Endothelial cell of umbilical vein (primary cell): ENCODE measurements at regions not wholly inside any gene's neighbourhood (a gene's known extent, or its start where the extent isn't known, plus 50 kb on each side); places are given as distances from the start of the nearest gene placed in this dataset.

Experiments
- BruUV-seq: library from RNA; stranded (reverse); fragments of 400-500 nt; replicated peaks from 2 replicates; lab custom pipeline; 2021; lab: Mats Ljungman, UMichigan
- CTCF ChIA-PET: fragments of 300-600, 350-600 bp; sonication (Branson Sonifier 250); formaldehyde crosslinking; loops from one replicate; lab custom pipeline; 2021; ENCODE audit warnings: antibody characterized with exemption, inconsistent platforms; lab: Charles Lee
- POLR2A ChIA-PET: fragments of 300-600, 350-600 bp; sonication (Branson Sonifier 250); formaldehyde crosslinking; loops from one replicate; lab custom pipeline; 2021; ENCODE audit warnings: antibody characterized with exemption, inconsistent platforms; lab: Charles Lee
- DNase-seq: peaks from one replicate; pipeline ENCODE4 v3.0.0-alpha.2; 2011; ENCODE audit warnings: low read depth, low spot score
- FAIRE-seq: peaks from 2 replicates; lab custom pipeline; 2011; peaks lifted over from hg19 to GRCh38; lab: Jason Lieb, UNC
- H2AFZ ChIP-seq: 2 replicates; pipeline ENCODE4 v1.6.0; 2012; ENCODE audit warnings: low read depth, low read length, control low read depth, inconsistent platforms
- H3K27ac ChIP-seq: 2 replicates; pipeline ENCODE4 v1.5.1; 2011; ENCODE audit warnings: low read depth, mild to moderate bottlenecking, control low read depth, low read length, moderate library complexity; ENCODE audit not compliant: insufficient read depth
- H3K27me3 ChIP-seq, 2 experiments: 2 replicates each; pipeline versions ENCODE4 v1.6.0 to v1.6.1; 2011; ENCODE audit warnings: low read length in 2 of 2, mixed read lengths in 1 of 2; ENCODE audit not compliant: control insufficient read depth in 2 of 2, insufficient read depth in 2 of 2
- H3K36me3 ChIP-seq, 2 experiments: 2 replicates in 1 of 2; 3 replicates in 1 of 2; pipeline ENCODE4 v1.5.1; 2011; ENCODE audit warnings: low read length in 2 of 2, mild to moderate bottlenecking in 1 of 2, moderate library complexity in 1 of 2; ENCODE audit not compliant: control insufficient read depth in 2 of 2, insufficient read depth in 2 of 2; ENCODE audit errors: extremely low read depth in 1 of 2
- H3K4me1 ChIP-seq: 3 replicates; pipeline ENCODE4 v1.5.1; 2011; ENCODE audit warnings: mild to moderate bottlenecking, low read length; ENCODE audit not compliant: control insufficient read depth, insufficient read depth; ENCODE audit errors: extremely low read depth
- H3K4me2 ChIP-seq: 2 replicates; pipeline ENCODE4 v1.6.1; 2011; ENCODE audit warnings: low read length, control low read depth, mixed read lengths; ENCODE audit not compliant: insufficient read depth
- H3K4me3 ChIP-seq, 3 experiments: fragments of 200-600 bp in 1 of 3; sonication (generic), shearing (Covaris generic) in 1 of 3; replicated peaks in 1 of 3; 2 replicates each; pipeline ENCODE4 v1.5.1; 2011 to 2016; ENCODE audit warnings: control low read depth in 3 of 3, low read length in 3 of 3, mild to moderate bottlenecking in 2 of 3, inconsistent platforms in 1 of 3, low read depth in 1 of 3, moderate library complexity in 1 of 3; ENCODE audit not compliant: insufficient read depth in 1 of 3
- H3K79me2 ChIP-seq: 2 replicates; pipeline ENCODE4 v1.6.0; 2012; ENCODE audit warnings: low read length, inconsistent platforms; ENCODE audit not compliant: control insufficient read depth, insufficient read depth
- H3K9ac ChIP-seq: replicated peaks from 2 replicates; pipeline ENCODE3; 2011; ENCODE audit warnings: low read length, control low read depth; ENCODE audit not compliant: insufficient read depth; ENCODE audit errors: extremely low read depth
- H3K9me1 ChIP-seq: replicated peaks from 3 replicates; pipeline ENCODE4 v1.6.0; 2011; ENCODE audit warnings: mild to moderate bottlenecking, low read length; ENCODE audit not compliant: control insufficient read depth, insufficient read depth; ENCODE audit errors: extremely low read depth
- H3K9me3 ChIP-seq: replicated peaks from 2 replicates; pipeline ENCODE4 v1.5.1; 2012; ENCODE audit warnings: low read length, inconsistent platforms; ENCODE audit not compliant: control insufficient read depth, insufficient read depth
- H4K20me1 ChIP-seq: replicated peaks from 2 replicates; pipeline ENCODE3; 2011; ENCODE audit warnings: mild to moderate bottlenecking, low read length; ENCODE audit not compliant: control insufficient read depth, insufficient read depth; ENCODE audit errors: extremely low read depth
- EZH2 ChIP-seq: IDR thresholded peaks from 2 replicates; pipeline ENCODE4 v1.6.1; 2012; ENCODE audit warnings: borderline replicate concordance, low read depth, mild to moderate bottlenecking, moderate library complexity, low read length, inconsistent platforms; ENCODE audit not compliant: severe bottlenecking
- FOS ChIP-seq: IDR thresholded peaks from 2 replicates; pipeline ENCODE4 v1.6.1; 2011; ENCODE audit warnings: mild to moderate bottlenecking, low read length, moderate library complexity, borderline replicate concordance; ENCODE audit not compliant: insufficient read depth
- GATA2 ChIP-seq: IDR thresholded peaks from 2 replicates; pipeline ENCODE4 v1.7.0; 2011; ENCODE audit warnings: low read depth, mild to moderate bottlenecking, moderate library complexity, mixed read lengths, low read length; ENCODE audit not compliant: insufficient read length, insufficient read depth
- JUN ChIP-seq: IDR thresholded peaks from 2 replicates; pipeline ENCODE4 v1.6.1; 2011; ENCODE audit warnings: borderline replicate concordance, low read depth; ENCODE audit not compliant: insufficient read length, insufficient read depth
- MYC ChIP-seq: IDR thresholded peaks from one replicate; pipeline ENCODE4 v1.6.1; 2011; ENCODE audit warnings: mild to moderate bottlenecking, low read depth, low read length
- POLR2A ChIP-seq: IDR thresholded peaks from 2 replicates; pipeline ENCODE4 v1.6.1; 2012; ENCODE audit warnings: low read depth, mild to moderate bottlenecking, control low read depth, low read length
- POLR2AphosphoS5 ChIP-seq: IDR thresholded peaks from 2 replicates; pipeline ENCODE4 v1.6.1; 2012; ENCODE audit warnings: low read depth, mild to moderate bottlenecking, control low read depth, low read length, moderate library complexity; ENCODE audit not compliant: insufficient read depth
- dilution Hi-C: fragments of 300-500 bp; cut with MboI; formaldehyde crosslinking; loops from one replicate; pipeline ENCODE4 v1.15.0; 2019; ENCODE audit warnings: low sequenced_read_pairs; ENCODE audit not compliant: extremely low pct_ligation_motif_present
- intact Hi-C: fragments of 100-400 bp; cut with micrococcal nuclease; formaldehyde crosslinking; loops from one replicate; pipeline ENCODE4 v1.10.0; 2022
- TF ChIP-seq, protein P1 (sequence below): IDR thresholded peaks from 2 replicates; pipeline ENCODE4 v1.6.1; 2011; ENCODE audit not compliant: insufficient read depth, insufficient read length
- TF ChIP-seq, protein P2 (sequence below), 2 donors: IDR thresholded peaks; 1 replicate in 1 of 2; 2 replicates in 1 of 2; pipeline ENCODE4 v1.5.1; 2011; ENCODE audit warnings: low read length in 2 of 2, mild to moderate bottlenecking in 2 of 2, moderate library complexity in 2 of 2, control low read depth in 1 of 2, inconsistent platforms in 1 of 2, low read depth in 1 of 2; ENCODE audit not compliant: insufficient read depth in 1 of 2; ENCODE audit errors: extremely low read depth in 1 of 2

DNA sequence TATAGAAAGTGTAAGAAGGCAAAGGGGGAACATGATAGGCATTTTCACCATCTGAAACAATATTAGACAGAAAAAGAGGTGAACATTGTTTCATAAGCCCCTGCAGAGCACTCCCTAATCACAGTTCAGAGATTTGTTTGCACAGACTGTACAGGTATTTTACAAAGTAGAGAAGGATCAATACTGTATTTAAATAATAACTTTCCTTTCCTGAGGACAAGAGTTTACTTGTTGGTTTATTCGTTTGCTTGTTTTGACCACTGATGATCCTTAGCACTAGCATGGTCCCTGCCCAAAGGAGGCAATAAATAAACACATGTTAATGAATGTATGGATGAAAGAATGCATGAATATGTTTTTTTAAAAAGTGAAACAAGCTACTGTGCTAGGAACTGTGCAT is 690.1 kb upstream of the COBL start:
- no TSS peak for BruUV-seq
- no peaks in the 10 kb centered on the region for H3K4me1 ChIP-seq
- CTCF ChIA-PET, result interaction anchor here (1.7 kb wide), 1 partner anchor 11 kb away, joined by 5 read pairs; no protein-coding TSS in a partner anchor

DNA sequence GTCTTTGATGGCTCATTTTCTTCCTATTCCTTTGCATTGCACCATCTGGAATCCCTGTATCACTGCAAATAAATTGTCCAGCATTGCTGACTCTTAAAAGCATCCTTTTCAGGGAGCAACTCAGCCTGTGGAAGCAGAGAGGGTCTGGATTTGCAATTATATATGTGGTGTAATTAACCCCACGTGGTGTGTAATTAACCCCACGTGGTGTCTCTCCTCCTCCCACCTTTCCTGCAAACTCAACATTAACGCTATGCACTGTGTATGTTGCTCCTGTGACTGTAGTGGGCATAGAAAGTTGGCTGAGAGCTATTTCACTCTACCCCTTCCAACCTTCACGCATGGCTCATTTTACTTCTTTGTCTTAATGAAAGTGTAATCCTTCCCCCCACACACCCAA is 689.0 kb upstream of the COBL start:
- Histone ChIP-seq H3K9me3 (no peaks in the 10 kb centered on the region), H3K9ac (no peak overlapping the region), H3K4me3 (no peak overlapping the region), H3K4me2 (no peak overlapping the region), H3K27me3 (no peaks in the 10 kb centered on the region), H4K20me1 (no peaks in the 10 kb centered on the region), H3K36me3 (no peaks in the 10 kb centered on the region), H3K79me2 (no peaks in the 10 kb centered on the region), H3K9me1 (no peaks in the 10 kb centered on the region), H3K27ac (no peak overlapping the region), H3K4me1 (no peaks in the 10 kb centered on the region), H2AFZ (no peak overlapping the region)
- dilution Hi-C loops (no loop called here), intact Hi-C loops (no loop called here)
- ChIA-PET POLR2A (no interaction called here), CTCF (interaction anchor here (1.7 kb wide), 1 partner anchor 12 kb away, joined by 5 read pairs; no protein-coding TSS in a partner anchor)
- DNase-seq, result no peak
- FAIRE-seq, result no peak
- no TSS peak for BruUV-seq
- TF ChIP-seq GATA2, result no peak
- no peak for TF ChIP-seq POLR2A
- no peak for TF ChIP-seq FOS
- TF ChIP-seq EZH2, result no peak
- no peak for TF ChIP-seq POLR2AphosphoS5
- TF ChIP-seq MYC, result no peak
- TF ChIP-seq, protein P1, sequence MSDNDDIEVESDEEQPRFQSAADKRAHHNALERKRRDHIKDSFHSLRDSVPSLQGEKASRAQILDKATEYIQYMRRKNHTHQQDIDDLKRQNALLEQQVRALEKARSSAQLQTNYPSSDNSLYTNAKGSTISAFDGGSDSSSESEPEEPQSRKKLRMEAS, result no peak
- TF ChIP-seq, protein P2, sequence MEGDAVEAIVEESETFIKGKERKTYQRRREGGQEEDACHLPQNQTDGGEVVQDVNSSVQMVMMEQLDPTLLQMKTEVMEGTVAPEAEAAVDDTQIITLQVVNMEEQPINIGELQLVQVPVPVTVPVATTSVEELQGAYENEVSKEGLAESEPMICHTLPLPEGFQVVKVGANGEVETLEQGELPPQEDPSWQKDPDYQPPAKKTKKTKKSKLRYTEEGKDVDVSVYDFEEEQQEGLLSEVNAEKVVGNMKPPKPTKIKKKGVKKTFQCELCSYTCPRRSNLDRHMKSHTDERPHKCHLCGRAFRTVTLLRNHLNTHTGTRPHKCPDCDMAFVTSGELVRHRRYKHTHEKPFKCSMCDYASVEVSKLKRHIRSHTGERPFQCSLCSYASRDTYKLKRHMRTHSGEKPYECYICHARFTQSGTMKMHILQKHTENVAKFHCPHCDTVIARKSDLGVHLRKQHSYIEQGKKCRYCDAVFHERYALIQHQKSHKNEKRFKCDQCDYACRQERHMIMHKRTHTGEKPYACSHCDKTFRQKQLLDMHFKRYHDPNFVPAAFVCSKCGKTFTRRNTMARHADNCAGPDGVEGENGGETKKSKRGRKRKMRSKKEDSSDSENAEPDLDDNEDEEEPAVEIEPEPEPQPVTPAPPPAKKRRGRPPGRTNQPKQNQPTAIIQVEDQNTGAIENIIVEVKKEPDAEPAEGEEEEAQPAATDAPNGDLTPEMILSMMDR (IDR thresholded peaks at IDR 0.05; ENCODE audit: extremely low read depth in 1 of 2, insufficient read depth in 1 of 2, low read depth in 1 of 2, low read length in 2 of 2), result no peak
- TF ChIP-seq JUN, result no peak

More for the DNA sequence above, 690.1 kb upstream of the COBL start:
- H3K9ac ChIP-seq, result no peak overlapping the region
- intact Hi-C loops (no loop called here), dilution Hi-C loops (no loop called here)
- H3K4me3 ChIP-seq, result no peak overlapping the region
- H3K9me3 ChIP-seq, result no peaks in the 10 kb centered on the region
- H2AFZ ChIP-seq, result no peak overlapping the region
- TF ChIP-seq POLR2AphosphoS5, result no peak
- TF ChIP-seq, protein P2 (IDR thresholded peaks at IDR 0.05; ENCODE audit: extremely low read depth in 1 of 2, insufficient read depth in 1 of 2, low read depth in 1 of 2, low read length in 2 of 2), result no peak
- TF ChIP-seq POLR2A, result no peak
- POLR2A ChIA-PET, result no interaction called here
- H3K27me3 ChIP-seq, result no peaks in the 10 kb centered on the region
- H3K9me1 ChIP-seq, result no peaks in the 10 kb centered on the region
- no peaks in the 10 kb centered on the region for H3K79me2 ChIP-seq
- H3K36me3 ChIP-seq, result no peaks in the 10 kb centered on the region
- no peak for FAIRE-seq
- no peak overlapping the region for H3K4me2 ChIP-seq
- no peak overlapping the region for H3K27ac ChIP-seq
- no peak for DNase-seq
- H4K20me1 ChIP-seq, result no peaks in the 10 kb centered on the region
